ENCODE measurements at regions not wholly inside any gene's neighbourhood (a gene's known extent, or its start where the extent isn't known, plus 50 kb on each side); places are given as distances from the start of the nearest gene placed in this dataset.
A peak's percentile ranks its signal among the peaks of the same experiment; 100 is the strongest.

DNA sequence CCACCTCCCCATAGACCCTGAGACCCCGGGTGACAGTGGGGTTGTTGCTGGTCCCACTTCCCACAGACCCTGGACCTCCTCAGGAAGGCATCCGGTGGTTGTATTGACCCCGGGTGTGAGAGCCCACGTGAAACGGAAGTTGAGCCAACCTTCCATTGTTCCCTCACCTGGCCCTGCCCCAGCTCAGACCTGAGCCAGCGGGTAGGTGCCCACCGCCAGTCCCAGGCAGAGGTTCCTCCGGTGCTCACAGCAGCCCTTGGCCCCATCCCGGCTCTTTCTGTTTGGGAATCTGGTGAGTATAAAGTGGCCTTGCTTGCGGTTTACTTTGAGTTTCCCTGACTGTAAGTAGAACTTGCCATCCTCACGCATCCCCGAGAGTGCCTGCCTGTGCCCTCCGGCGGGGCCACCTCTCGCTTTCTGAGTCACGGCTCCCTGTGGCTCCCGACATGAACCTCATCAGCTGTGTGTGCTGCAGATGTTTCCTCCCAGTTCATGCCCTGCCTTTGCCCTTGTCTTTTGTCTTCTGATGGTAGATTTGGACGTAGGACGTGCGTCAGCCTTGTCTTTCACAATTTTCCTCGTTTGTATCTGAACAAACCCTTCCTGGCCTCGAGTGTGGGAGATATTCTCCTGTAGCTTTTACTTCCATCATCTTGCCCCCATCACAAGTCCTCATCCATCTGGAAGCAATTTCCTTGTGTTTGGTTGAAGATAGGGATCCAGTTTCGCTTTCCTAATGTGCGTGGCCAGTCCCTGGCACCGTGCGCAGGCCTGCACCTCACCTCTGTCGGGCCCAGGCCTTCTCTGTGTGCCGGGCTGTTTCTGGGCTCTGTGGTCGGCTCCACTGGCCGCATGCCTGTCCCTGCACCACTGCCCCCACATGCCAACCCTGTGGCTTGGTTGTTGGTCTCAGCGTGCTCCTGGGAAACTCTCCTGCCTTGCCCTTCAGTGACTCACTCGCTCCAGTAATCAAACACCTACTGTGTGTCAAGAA, 76.0 kb downstream of the METRNL start:
- Mint-ChIP-seq H3K4me3 (ENCODE audit: unreplicated experiment) (no peak overlapping the region), H3K27ac (ENCODE audit: low read depth, unreplicated experiment) (no peak overlapping the region), H3K4me1 (ENCODE audit: insufficient read depth, unreplicated experiment) (no peaks in the 10 kb centered on the region), H3K27me3 (ENCODE audit: insufficient read depth, unreplicated experiment) (peaks cover 56% of the 10 kb centered on the region), H3K9me3 (ENCODE audit: unreplicated experiment) (peaks cover 7% of the 10 kb centered on the region), H3K36me3 (ENCODE audit: insufficient read depth, unreplicated experiment) (peaks cover 6% of the 10 kb centered on the region)
- TF ChIP-seq, protein P1, sequence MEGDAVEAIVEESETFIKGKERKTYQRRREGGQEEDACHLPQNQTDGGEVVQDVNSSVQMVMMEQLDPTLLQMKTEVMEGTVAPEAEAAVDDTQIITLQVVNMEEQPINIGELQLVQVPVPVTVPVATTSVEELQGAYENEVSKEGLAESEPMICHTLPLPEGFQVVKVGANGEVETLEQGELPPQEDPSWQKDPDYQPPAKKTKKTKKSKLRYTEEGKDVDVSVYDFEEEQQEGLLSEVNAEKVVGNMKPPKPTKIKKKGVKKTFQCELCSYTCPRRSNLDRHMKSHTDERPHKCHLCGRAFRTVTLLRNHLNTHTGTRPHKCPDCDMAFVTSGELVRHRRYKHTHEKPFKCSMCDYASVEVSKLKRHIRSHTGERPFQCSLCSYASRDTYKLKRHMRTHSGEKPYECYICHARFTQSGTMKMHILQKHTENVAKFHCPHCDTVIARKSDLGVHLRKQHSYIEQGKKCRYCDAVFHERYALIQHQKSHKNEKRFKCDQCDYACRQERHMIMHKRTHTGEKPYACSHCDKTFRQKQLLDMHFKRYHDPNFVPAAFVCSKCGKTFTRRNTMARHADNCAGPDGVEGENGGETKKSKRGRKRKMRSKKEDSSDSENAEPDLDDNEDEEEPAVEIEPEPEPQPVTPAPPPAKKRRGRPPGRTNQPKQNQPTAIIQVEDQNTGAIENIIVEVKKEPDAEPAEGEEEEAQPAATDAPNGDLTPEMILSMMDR (IDR thresholded peaks at IDR 0.05; ENCODE audit: unreplicated experiment) = no peak
- CTCF ChIA-PET = no interaction called here
- DNase-seq (ENCODE audit: unreplicated experiment) = peak; percentile 23
- POLR2A ChIA-PET = no interaction called here
- no TSS peak for BruUV-seq (replicated peaks)
- intact Hi-C loops (cut with micrococcal nuclease) = no loop called here

DNA sequence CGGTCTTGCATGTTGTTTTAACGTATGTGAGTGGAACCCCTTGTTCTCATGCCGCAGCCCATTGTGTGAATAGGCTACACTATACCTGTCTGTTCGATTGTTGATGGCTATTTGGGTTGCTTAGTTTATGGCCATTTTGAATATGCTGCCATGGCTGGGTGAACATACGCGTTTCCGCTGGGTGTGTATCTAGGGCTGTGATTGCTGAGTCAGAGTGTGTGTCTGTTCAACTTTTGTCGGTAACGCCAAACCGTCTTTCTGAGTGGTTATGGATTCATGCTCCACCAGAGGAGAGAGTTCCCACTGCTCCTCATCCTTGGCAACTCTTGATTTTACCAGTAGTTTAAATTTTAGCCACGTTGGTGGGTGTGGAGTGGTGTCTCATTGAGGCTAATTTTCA, 77.0 kb downstream of the METRNL start:
- H3K4me1 Mint-ChIP-seq (ENCODE audit: insufficient read depth, unreplicated experiment) = no peaks in the 10 kb centered on the region
- ChIA-PET POLR2A (no interaction called here), CTCF (no interaction called here)
- intact Hi-C loops (cut with micrococcal nuclease) = no loop called here
- BruUV-seq (replicated peaks) = no TSS peak
- peaks cover 7% of the 10 kb centered on the region for H3K9me3 Mint-ChIP-seq (ENCODE audit: unreplicated experiment)
- H3K36me3 Mint-ChIP-seq (ENCODE audit: insufficient read depth, unreplicated experiment) = peaks cover 6% of the 10 kb centered on the region
- TF ChIP-seq, protein P1 (IDR thresholded peaks at IDR 0.05; ENCODE audit: unreplicated experiment) = no peak
- no peak for DNase-seq (ENCODE audit: unreplicated experiment)
- H3K4me3 Mint-ChIP-seq (ENCODE audit: unreplicated experiment) = no peak overlapping the region
- H3K27ac Mint-ChIP-seq (ENCODE audit: low read depth, unreplicated experiment) = no peak overlapping the region
- peaks cover 55% of the 10 kb centered on the region for H3K27me3 Mint-ChIP-seq (ENCODE audit: insufficient read depth, unreplicated experiment)

DNA sequence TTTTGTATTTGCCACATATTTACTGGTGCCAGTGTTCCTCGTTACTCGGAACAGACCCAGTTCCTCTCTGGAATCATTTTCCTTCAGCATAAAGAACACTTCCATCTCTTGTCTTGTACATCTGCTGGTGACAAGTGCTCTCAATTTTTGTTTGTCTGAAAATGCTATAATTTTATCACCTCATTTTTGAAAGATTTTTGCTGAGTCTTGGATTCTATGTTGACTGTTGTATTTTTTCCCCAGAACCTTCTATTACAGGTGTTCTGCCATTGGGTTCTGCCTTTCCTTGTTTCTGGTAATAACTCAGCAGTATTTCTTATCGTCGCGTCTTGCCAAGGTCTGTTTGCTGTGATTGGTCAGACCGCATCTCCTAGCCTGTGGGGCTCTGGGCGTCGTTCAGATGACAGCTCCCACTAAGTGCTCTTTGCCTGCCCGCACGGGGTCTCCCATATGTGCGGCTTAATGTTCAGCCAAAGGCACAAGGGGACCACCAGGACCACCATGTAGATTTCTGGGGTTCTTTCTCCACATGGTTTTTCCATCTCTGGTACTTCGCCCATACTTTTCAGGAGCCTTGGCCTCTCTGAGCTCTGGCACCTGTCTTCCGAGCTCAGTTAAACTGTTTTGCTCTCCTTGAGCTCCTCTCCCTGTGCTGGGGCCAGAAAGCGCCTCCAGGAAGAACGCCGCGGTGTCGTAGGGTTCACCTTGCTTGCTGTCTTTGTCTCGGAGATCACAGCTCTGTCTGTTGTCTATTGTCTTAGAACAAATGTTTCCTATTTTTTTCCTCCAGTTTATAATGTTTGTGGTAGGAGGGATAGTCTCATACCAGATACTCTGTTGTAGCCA, 80.0 kb downstream of the METRNL start:
- peaks cover 6% of the 10 kb centered on the region for H3K36me3 Mint-ChIP-seq (ENCODE audit: insufficient read depth, unreplicated experiment)
- intact Hi-C loops (cut with micrococcal nuclease) = no loop called here
- H3K27ac Mint-ChIP-seq (ENCODE audit: low read depth, unreplicated experiment) = no peak overlapping the region
- no peak overlapping the region for H3K4me3 Mint-ChIP-seq (ENCODE audit: unreplicated experiment)
- TF ChIP-seq, protein P1 (IDR thresholded peaks at IDR 0.05; ENCODE audit: unreplicated experiment) = no peak
- peaks cover 72% of the 10 kb centered on the region for H3K27me3 Mint-ChIP-seq (ENCODE audit: insufficient read depth, unreplicated experiment)
- no peak for DNase-seq (ENCODE audit: unreplicated experiment)
- ChIA-PET CTCF (no interaction called here), POLR2A (interaction anchor here (0.9 kb wide), 1 partner anchor 21 kb away, joined by 3 read pairs; no protein-coding TSS in a partner anchor)
- H3K9me3 Mint-ChIP-seq (ENCODE audit: unreplicated experiment) = peaks cover 7% of the 10 kb centered on the region
- H3K4me1 Mint-ChIP-seq (ENCODE audit: insufficient read depth, unreplicated experiment) = no peaks in the 10 kb centered on the region
- BruUV-seq (replicated peaks) = no TSS peak

Measured in MCF 10A (cell line).